HEK293T (cell line): ENCODE measurements at regions not wholly inside any gene's neighbourhood (a gene's known extent, or its start where the extent isn't known, plus 50 kb on each side); places are given as distances from the start of the nearest gene placed in this dataset.

Experiments used
- CTCF ChIA-PET: fragments of 350-600 bp; formaldehyde crosslinking; extraction: SDS; loops from one replicate; lab custom pipeline; 2021; ENCODE audit warnings: antibody characterized with exemption, inconsistent platforms; lab: Yijun Ruan, JAX
- POLR2A ChIA-PET: fragments of 350-600 bp; formaldehyde crosslinking; extraction: SDS; loops from one replicate; lab custom pipeline; 2020; ENCODE audit warnings: antibody characterized with exemption, inconsistent platforms; lab: Yijun Ruan, JAX
- DNase-seq: peaks from one replicate; pipeline ENCODE4 v3.0.0; 2012; ENCODE audit warnings: mixed read lengths; ENCODE audit errors: extremely low spot score
- ARNT ChIP-seq: fragments of 450-650 bp; IDR thresholded peaks from 2 replicates; pipeline ENCODE4 v1.6.1; 2017; ENCODE audit warnings: mild to moderate bottlenecking
- BHLHE40 ChIP-seq: fragments of 450-650 bp; IDR thresholded peaks from 2 replicates; pipeline ENCODE4 v1.6.1; 2016; ENCODE audit warnings: mild to moderate bottlenecking, moderate library complexity, borderline replicate concordance
- CTBP1 ChIP-seq: fragments of 450-650 bp; IDR thresholded peaks from 2 replicates; pipeline ENCODE4 v1.6.1; 2016; ENCODE audit warnings: borderline replicate concordance
- ELF4 ChIP-seq: fragments of 450-650 bp; IDR thresholded peaks from 2 replicates; pipeline ENCODE4 v1.6.1; 2017; ENCODE audit warnings: antibody characterized with exemption
- FOXA1 ChIP-seq: fragments of 450-650 bp; IDR thresholded peaks from 2 replicates; pipeline ENCODE4 v1.6.1; 2016; ENCODE audit warnings: mild to moderate bottlenecking
- FOXK2 ChIP-seq: fragments of 450-650 bp; IDR thresholded peaks from 2 replicates; pipeline ENCODE4 v1.6.1; 2016; ENCODE audit warnings: mild to moderate bottlenecking
- FOXM1 ChIP-seq: fragments of 450-650 bp; IDR thresholded peaks from 2 replicates; pipeline ENCODE4 v1.6.1; 2017; ENCODE audit warnings: mild to moderate bottlenecking, borderline replicate concordance
- HDGF ChIP-seq: fragments of 450-650 bp; IDR thresholded peaks from 2 replicates; pipeline ENCODE4 v1.6.1; 2017; ENCODE audit warnings: antibody characterized with exemption, borderline replicate concordance
- L3MBTL2 ChIP-seq: fragments of 450-650 bp; conservative IDR thresholded peaks from 2 replicates; pipeline ENCODE4 v1.6.1; 2016; ENCODE audit warnings: mild to moderate bottlenecking
- LEF1 ChIP-seq: fragments of 450-650 bp; IDR thresholded peaks from 2 replicates; pipeline ENCODE4 v1.6.1; 2017; ENCODE audit warnings: mild to moderate bottlenecking, borderline replicate concordance
- NFRKB ChIP-seq: fragments of 450-650 bp; IDR thresholded peaks from 2 replicates; pipeline ENCODE4 v1.6.1; 2016; ENCODE audit warnings: mild to moderate bottlenecking, moderate library complexity
- PKNOX1 ChIP-seq: fragments of 450-650 bp; IDR thresholded peaks from 2 replicates; pipeline ENCODE4 v1.6.1; 2016
- SP1 ChIP-seq: fragments of 450-650 bp; IDR thresholded peaks from 2 replicates; pipeline ENCODE4 v1.6.1; 2017
- SUZ12 ChIP-seq: fragments of 450-650 bp; IDR thresholded peaks from 2 replicates; pipeline ENCODE4 v1.6.1; 2016; ENCODE audit warnings: mild to moderate bottlenecking
- TARDBP ChIP-seq: fragments of 450-650 bp; IDR thresholded peaks from 2 replicates; pipeline ENCODE4 v1.6.1; 2016
- ZNF384 ChIP-seq: fragments of 450-650 bp; IDR thresholded peaks from 2 replicates; pipeline ENCODE4 v1.6.1; 2016

- TF ChIP-seq FOXA1 = no peak
- no peak for TF ChIP-seq FOXK2
- no peak for TF ChIP-seq LEF1
- no peak for TF ChIP-seq SUZ12
- TF ChIP-seq ZNF384 = no peak
- no peak for TF ChIP-seq ARNT
- no peak for TF ChIP-seq ELF4
- no peak for TF ChIP-seq PKNOX1
- TF ChIP-seq TARDBP = no peak
- TF ChIP-seq NFRKB = no peak
- no peak for TF ChIP-seq FOXM1
- TF ChIP-seq BHLHE40 = no peak
- TF ChIP-seq L3MBTL2 = no peak
- TF ChIP-seq SP1 = no peak
- POLR2A ChIA-PET = no interaction called here
- no peak for DNase-seq
Measured at GRCh38 chr4:41468122-41468521, 69.8 kb upstream of the LIMCH1 start.

GRCh38 chr4:41471126-41472071, 66.6 kb upstream of the LIMCH1 start:
- ChIA-PET CTCF (interaction anchor here (0.7 kb wide), 1 partner anchor 14 kb away, joined by 3 read pairs; no protein-coding TSS in a partner anchor), POLR2A (no interaction called here)
- no peak for DNase-seq
- TF ChIP-seq FOXA1 (no peak), ELF4 (no peak), FOXM1 (no peak), LEF1 (no peak), FOXK2 (no peak), HDGF (no peak), SP1 (no peak), NFRKB (no peak), BHLHE40 (no peak), ZNF384 (no peak), L3MBTL2 (no peak), ARNT (no peak), CTBP1 (no peak), PKNOX1 (no peak), TARDBP (no peak), SUZ12 (no peak)

More at GRCh38 chr4:41468122-41468521, 69.8 kb upstream of the LIMCH1 start:
- CTCF ChIA-PET = no interaction called here

- ChIA-PET CTCF (interaction anchor here (0.7 kb wide), 1 partner anchor 15 kb away, joined by 3 read pairs; no protein-coding TSS in a partner anchor), POLR2A (no interaction called here)
- TF ChIP-seq HDGF (no peak), CTBP1 (no peak), L3MBTL2 (no peak), FOXA1 (no peak), NFRKB (no peak), ARNT (no peak), LEF1 (no peak), ZNF384 (no peak), PKNOX1 (no peak), ELF4 (no peak), TARDBP (no peak), FOXM1 (no peak), FOXK2 (no peak), SUZ12 (no peak), SP1 (no peak), BHLHE40 (no peak)
- no peak for DNase-seq
Measured at GRCh38 chr4:41472081-41472480, 65.9 kb upstream of the LIMCH1 start.

GRCh38 chr4:41473176-41473575, 64.8 kb upstream of the LIMCH1 start:
- TF ChIP-seq ARNT (no peak), HDGF (no peak), CTBP1 (no peak), LEF1 (no peak), FOXM1 (no peak)
- POLR2A ChIA-PET = no interaction called here
- CTCF ChIA-PET = no interaction called here
- no peak for DNase-seq

- CTCF ChIA-PET = no interaction called here
Measured at GRCh38 chr4:41475402-41475801, 62.6 kb upstream of the LIMCH1 start.

More at GRCh38 chr4:41475402-41475801, 62.6 kb upstream of the LIMCH1 start:
- no peak for DNase-seq
- POLR2A ChIA-PET = no interaction called here
- TF ChIP-seq CTBP1 = no peak
- no peak for TF ChIP-seq FOXM1
- TF ChIP-seq ELF4 = no peak
- TF ChIP-seq ARNT = no peak
- TF ChIP-seq FOXA1 = no peak
- TF ChIP-seq TARDBP = no peak
- TF ChIP-seq NFRKB = no peak
- no peak for TF ChIP-seq FOXK2
